ENCODE measurements at regions not wholly inside any gene's neighbourhood (a gene's known extent, or its start where the extent isn't known, plus 50 kb on each side); places are given as distances from the start of the nearest gene placed in this dataset.

- no peak for DNase-seq
Observed at GRCh38 chr3:146912241-146913015, 307.3 kb upstream of the PLSCR5 start.

GRCh38 chr3:146903927-146904326 lies 298.8 kb upstream of the PLSCR5 start:
- DNase-seq = no peak

GRCh38 chr3:146899171-146899570 lies 294.0 kb upstream of the PLSCR5 start:
- no peak for DNase-seq

DNA sequence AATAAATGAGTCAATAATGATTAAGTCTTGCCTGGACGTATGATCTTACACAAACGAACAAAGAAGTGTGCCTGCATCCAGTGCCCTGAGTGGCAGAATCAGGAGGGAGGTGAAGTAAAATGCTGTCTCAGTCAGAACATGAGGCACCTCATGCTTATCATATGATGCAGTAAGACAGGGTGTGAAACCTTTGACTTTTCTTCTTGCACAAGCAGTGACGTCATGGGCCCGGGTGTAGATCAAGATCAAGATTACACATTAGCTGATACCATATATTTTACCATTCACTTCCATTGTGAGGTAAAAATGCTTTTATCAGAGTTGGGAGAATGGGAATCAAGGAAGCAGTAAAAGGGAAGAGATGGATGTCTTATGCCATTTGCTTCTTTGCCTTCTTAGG lies 291.6 kb upstream of the PLSCR5 start:
- no peak for DNase-seq

DNA sequence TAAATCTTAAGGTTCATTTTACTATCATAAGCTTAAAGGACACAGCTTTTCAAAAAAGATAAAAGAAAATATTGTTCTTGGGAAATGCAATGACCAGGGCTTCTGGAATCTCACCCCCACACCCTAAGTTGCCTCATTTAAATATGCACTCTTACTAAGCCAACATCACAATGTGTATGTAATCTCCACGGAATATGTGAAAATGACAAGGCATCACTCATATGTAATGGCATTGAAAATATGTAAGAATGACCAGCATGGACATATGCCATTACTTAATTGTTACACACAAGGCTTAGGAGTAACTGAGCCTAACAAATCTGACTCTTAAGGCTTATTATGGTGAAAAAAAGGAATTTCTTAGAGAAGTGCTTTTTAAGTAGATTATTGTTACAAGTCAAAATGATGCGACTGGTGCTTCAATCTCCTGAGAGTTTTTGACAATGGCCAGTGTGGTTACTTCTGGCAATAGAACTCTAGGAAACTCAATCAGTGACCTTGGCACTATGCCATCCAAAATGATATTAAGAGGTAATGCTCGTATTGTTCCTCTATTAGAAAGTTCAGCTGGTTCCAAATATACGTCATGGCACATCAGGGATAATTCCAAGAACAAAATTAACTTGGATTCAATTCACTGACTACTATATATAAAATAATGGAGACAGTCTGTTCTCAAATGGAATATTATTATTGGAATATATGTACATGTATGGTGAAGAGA lies 290.0 kb upstream of the PLSCR5 start:
- no peak for DNase-seq

GRCh38 chr3:146894406-146894805 lies 289.3 kb upstream of the PLSCR5 start:
- DNase-seq = no peak

- DNase-seq = no peak
Observed at GRCh38 chr3:146892041-146892440, 286.9 kb upstream of the PLSCR5 start.

DNA sequence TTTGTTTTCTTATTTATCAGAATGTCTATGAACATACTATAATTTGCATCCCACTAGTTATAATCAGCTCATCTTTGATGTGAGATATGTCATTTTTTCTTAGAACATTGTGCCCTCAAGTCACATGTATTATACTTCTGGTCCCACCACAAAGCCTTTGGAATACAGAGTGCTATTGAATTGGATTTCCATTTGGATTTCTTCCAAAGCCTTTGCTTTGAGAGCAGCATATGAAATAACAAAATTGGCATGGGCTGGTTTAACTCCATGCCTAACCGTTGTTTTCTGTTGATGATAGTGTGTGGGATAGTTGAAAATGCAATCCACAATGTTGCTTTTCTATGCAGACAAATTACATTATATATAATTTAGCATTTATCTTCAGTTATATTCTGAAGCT lies 284.5 kb upstream of the PLSCR5 start:
- no peak for DNase-seq

GRCh38 chr3:146888176-146888575 lies 283.0 kb upstream of the PLSCR5 start:
- DNase-seq = no peak

GRCh38 chr3:146884721-146885120 lies 279.6 kb upstream of the PLSCR5 start:
- no peak for DNase-seq

DNA sequence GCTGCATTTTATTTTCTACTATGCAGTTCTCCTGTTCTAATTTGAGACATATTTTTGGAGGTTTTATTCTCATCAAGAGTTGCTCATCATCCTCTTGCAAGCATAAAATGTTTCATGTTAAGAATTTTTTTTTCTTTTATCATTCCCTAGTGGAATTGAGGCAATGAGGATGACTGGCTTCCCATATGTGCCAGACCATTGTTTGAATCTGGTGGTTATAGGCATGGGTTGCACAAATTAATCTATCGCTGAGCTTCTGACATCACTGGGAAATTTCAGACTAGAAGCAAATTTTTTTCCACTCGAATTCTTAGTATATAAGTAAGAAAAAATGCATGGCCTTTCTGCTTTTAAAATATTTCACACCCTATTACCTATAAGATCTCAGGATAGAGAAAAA lies 279.1 kb upstream of the PLSCR5 start:
- DNase-seq = no peak

DNA sequence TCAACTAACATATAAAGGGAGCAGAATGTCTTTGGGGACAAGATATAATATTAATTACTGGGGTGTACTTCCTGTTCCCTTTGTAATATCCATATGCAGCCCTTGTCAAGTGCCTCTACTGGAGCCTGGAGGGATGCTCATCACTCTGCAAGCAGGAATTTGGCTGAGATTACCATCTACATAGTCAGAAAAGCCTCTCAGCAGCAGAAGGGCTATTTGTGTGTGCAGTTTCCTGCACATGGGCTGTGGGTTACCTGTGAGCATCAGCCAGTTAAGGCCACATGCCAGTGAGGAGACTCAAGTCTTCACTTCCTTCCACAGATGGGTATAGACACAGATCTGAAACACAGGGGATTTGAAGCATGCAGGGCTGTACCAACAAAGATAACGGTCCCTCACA lies 278.1 kb upstream of the PLSCR5 start:
- no peak for DNase-seq

DNA sequence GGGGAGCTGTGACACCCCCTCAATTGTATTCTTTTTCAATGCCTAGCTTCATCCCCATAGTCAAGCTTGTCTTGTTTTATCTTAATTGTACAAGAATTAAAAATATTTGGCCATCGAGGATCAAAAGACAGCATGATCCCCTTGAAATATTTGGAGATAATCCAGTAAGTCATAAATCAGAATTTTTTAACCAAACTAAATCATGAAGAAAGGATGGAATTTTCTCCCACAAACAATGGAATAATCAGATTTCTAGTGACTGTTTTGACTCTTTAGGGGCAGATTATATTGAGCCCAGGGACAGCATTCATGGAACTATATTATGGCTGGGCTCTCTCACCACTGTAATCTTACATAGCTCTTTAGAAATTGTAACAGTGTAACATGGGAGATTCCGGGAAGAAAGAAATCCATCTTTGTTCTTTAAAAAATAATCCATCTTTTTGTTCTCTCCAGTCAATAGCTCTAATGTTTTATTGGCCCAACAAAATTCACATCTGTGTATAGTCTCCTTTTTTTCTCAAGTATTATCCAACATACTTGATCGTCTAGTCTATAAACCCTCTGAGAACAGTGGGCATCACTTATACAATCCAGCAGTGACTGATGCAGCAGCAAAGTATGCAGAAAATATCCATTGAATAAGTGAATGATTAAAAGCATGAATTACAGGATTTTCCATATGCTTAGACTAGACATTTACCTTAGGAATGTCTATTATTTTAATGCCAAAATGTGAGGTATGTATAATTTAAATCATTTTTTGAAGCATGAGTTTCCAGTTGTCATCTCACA lies 277.0 kb upstream of the PLSCR5 start:
- DNase-seq = no peak

DNA sequence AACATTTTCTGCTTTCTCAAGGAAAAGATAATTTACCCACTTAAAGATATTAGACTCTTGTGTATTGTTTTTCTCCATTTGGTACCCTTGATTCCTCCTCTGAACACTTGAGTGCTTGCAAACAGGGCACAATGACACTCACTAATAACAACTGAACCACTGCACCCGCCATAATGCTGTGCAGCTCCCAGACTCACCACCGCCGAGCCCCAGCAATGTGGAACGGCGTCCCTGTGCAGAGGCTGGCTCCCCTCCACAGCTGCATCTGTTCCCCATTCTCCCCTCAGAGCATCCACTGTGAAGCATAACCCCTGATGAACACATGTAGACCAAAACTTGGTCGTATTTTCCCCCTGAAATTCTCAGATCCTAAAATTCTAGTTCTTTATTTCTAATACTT lies 276.2 kb upstream of the PLSCR5 start:
- no peak for DNase-seq

- no peak for DNase-seq
Observed at GRCh38 chr3:146873748-146874147, 268.6 kb upstream of the PLSCR5 start.

DNA sequence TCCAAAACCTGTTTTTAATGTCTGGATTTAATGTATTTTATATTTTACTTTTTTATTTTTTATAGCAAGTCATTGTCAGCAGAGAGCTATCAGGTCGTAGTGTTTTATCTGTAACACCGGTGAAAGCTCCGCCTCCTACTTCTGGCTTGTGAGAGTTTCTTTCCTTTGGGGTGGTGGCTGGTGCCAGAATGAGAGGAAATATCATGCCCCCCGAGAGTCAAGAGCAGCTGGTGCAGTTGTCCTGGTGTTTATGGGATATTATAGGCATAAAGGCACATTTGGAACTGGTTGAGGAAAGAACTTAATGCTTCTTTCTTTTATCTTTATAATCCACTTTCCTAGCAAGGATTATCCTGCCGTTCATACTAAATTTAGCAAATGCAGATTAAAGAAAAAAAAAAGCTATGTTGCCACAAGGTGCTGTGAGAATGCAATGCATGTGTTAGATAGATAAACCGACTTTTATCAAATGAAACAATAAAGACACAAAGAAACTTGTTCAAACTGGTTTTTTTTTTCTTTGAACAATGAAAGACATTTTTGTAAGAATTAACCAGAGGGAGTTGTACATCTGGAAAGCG lies 260.1 kb upstream of the PLSCR5 start:
- DNase-seq = no peak

GRCh38 chr3:146861262-146861661 lies 256.1 kb upstream of the PLSCR5 start:
- DNase-seq = no peak

GRCh38 chr3:146854523-146854922 lies 249.4 kb upstream of the PLSCR5 start:
- DNase-seq = no peak

DNA sequence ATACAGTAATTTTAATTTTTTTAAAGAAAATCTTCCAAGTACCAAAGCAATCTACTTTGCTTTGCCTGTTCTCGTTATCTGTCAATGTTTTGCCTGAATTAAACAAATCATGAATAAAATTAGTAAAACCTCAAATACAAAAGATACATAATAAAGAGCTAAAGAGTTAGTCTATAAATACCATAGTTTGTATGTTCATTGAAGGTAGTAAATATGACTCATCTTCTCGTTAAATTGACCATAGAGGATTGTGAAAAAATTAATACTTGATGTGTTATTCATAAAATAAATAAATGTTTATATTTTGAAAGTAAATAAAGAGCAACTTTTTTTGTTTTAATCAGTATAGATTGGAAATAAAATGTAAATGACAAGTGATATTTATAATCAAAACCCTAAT lies 246.5 kb upstream of the PLSCR5 start:
- no peak for DNase-seq

- no peak for DNase-seq
Observed at GRCh38 chr3:146845361-146845760, 240.2 kb upstream of the PLSCR5 start.

GRCh38 chr3:146843476-146843875 lies 238.3 kb upstream of the PLSCR5 start:
- DNase-seq = no peak

DNA sequence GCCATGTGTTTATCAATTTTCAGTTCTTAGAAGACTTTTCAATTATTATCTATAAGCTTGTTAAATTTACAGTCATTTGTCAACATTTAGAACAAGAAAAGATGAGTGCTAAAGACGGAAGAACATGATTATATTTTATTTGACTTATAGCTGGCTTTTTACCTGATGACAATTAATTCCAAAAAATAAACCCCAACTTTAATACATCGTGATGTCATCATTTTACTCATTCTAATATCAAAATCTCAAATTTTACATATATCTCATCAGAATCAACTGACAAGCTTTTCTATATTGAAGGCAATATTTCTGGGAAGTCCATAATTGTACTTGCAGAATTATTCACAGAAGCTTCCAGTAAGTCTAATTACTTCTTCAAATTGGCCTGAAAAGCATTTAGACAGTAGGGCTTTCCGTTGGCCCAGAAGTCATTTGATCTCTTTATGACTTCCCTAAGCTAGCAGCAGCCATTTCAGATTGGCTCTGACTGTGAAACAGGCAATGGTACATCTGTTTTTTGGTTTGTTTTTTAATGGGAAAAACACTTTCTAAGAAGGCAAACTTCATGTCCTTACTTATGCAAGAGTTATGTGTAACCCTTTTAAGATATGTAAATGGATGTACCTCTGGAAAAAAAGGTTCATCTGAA lies 234.7 kb upstream of the PLSCR5 start:
- no peak for DNase-seq
